CD14-positive monocyte (primary cell): ENCODE measurements at regions not wholly inside any gene's neighbourhood (a gene's known extent, or its start where the extent isn't known, plus 50 kb on each side); places are given as distances from the start of the nearest gene placed in this dataset.

Experiments
- DNase-seq, 3 donors: peaks; one replicate each; pipeline ENCODE4 v3.0.0-alpha.2; 2011 to 2022
- H2AFZ ChIP-seq: 2 replicates; pipeline ENCODE4 v1.6.0; 2012; ENCODE audit warnings: mild to moderate bottlenecking, low read depth, low read length, inconsistent platforms; ENCODE audit not compliant: insufficient read depth, poor library complexity, severe bottlenecking
- H3K27ac ChIP-seq, 2 donors: 1 replicate in 1 of 2; 2 replicates in 1 of 2; pipeline ENCODE4 v1.5.1; 2012 to 2013; ENCODE audit warnings: low read length in 2 of 2, control low read depth in 1 of 2, inconsistent platforms in 1 of 2, low read depth in 1 of 2, mild to moderate bottlenecking in 1 of 2
- H3K27me3 ChIP-seq, 2 donors: one replicate each; pipeline versions ENCODE4 v1.6.0 to v1.6.1; 2011 to 2013; ENCODE audit warnings: low read length in 2 of 2; ENCODE audit not compliant: control insufficient read depth in 2 of 2, insufficient read depth in 2 of 2
- H3K36me3 ChIP-seq, 2 donors: replicated peaks in 1 of 2; 1 replicate in 1 of 2; 2 replicates in 1 of 2; pipeline versions ENCODE4 v1.5.1 to v1.6.1; 2012 to 2013; ENCODE audit warnings: low read length in 2 of 2, control low read depth in 1 of 2, inconsistent platforms in 1 of 2, mild to moderate bottlenecking in 1 of 2; ENCODE audit not compliant: insufficient read depth in 2 of 2, control insufficient read depth in 1 of 2
- H3K4me1 ChIP-seq, 2 donors: 1 replicate in 1 of 2; 2 replicates in 1 of 2; pipeline versions ENCODE4 v1.5.1 to v1.6.1; 2012 to 2013; ENCODE audit warnings: low read length in 2 of 2, control low read depth in 1 of 2, inconsistent platforms in 1 of 2, mild to moderate bottlenecking in 1 of 2, moderate library complexity in 1 of 2; ENCODE audit not compliant: insufficient read depth in 2 of 2, control insufficient read depth in 1 of 2
- H3K4me2 ChIP-seq: replicated peaks from 2 replicates; pipeline ENCODE3; 2012; ENCODE audit warnings: low read length, moderate library complexity, mild to moderate bottlenecking; ENCODE audit not compliant: poor library complexity, severe bottlenecking; ENCODE audit errors: extremely low read depth
- H3K4me3 ChIP-seq, 3 experiments: fragments of 200-600 bp in 1 of 3; sonication (generic) in 1 of 3; replicated peaks in 1 of 3; 1 replicate in 2 of 3; 2 replicates in 1 of 3; pipeline ENCODE4 v1.5.1; 2011 to 2013; ENCODE audit warnings: low read length in 3 of 3, mild to moderate bottlenecking in 3 of 3, control low read depth in 2 of 3, low read depth in 2 of 3, inconsistent platforms in 1 of 3, moderate library complexity in 1 of 3
- H3K79me2 ChIP-seq: 2 replicates; pipeline ENCODE4 v1.6.0; 2012; ENCODE audit warnings: mild to moderate bottlenecking, control low read depth, inconsistent platforms, low read length, moderate library complexity; ENCODE audit not compliant: insufficient read depth
- H3K9ac ChIP-seq: 2 replicates; pipeline ENCODE4 v1.6.0; 2017; ENCODE audit warnings: low read length, mild to moderate bottlenecking; ENCODE audit not compliant: insufficient read depth, poor library complexity, severe bottlenecking
- H3K9me3 ChIP-seq, 2 donors: replicated peaks in 1 of 2; 1 replicate in 1 of 2; 2 replicates in 1 of 2; pipeline versions ENCODE4 v1.5.1 to v1.6.1; 2012 to 2013; ENCODE audit warnings: low read length in 2 of 2, control low read depth in 1 of 2; ENCODE audit not compliant: control insufficient read depth in 1 of 2, insufficient read depth in 1 of 2
- H4K20me1 ChIP-seq: 2 replicates; pipeline ENCODE4 v1.6.0; 2012; ENCODE audit warnings: mild to moderate bottlenecking, low read length, control low read depth, moderate library complexity; ENCODE audit not compliant: insufficient read depth
- H3K27ac Mint-ChIP-seq, 7 donors: one replicate each; pipeline ENCODE4 v1.8.0; 2020; ENCODE audit warnings: mild to moderate bottlenecking in 7 of 7, mixed read lengths in 7 of 7, moderate library complexity in 6 of 7, inconsistent platforms in 2 of 7
- H3K27me3 Mint-ChIP-seq, 3 donors: one replicate each; pipeline ENCODE4 v1.8.0; 2021 to 2022; ENCODE audit warnings: low read depth in 3 of 3, mild to moderate bottlenecking in 3 of 3, mixed read lengths in 3 of 3, moderate library complexity in 3 of 3, inconsistent platforms in 1 of 3
- H3K36me3 Mint-ChIP-seq, 2 donors: one replicate each; pipeline ENCODE4 v1.8.0; 2020; ENCODE audit warnings: mixed read lengths in 2 of 2, inconsistent platforms in 1 of 2, mild to moderate bottlenecking in 1 of 2
- H3K4me1 Mint-ChIP-seq: one replicate; pipeline ENCODE4 v1.8.0; 2020; ENCODE audit warnings: mild to moderate bottlenecking, mixed read lengths
- H3K4me3 Mint-ChIP-seq, 2 donors: one replicate each; pipeline ENCODE4 v1.8.0; 2020; ENCODE audit warnings: mild to moderate bottlenecking in 2 of 2, mixed read lengths in 2 of 2, moderate library complexity in 1 of 2
- H3K9me3 Mint-ChIP-seq, 7 donors: one replicate each; pipeline ENCODE4 v1.8.0; 2020 to 2022; ENCODE audit warnings: mixed read lengths in 7 of 7, mild to moderate bottlenecking in 6 of 7, moderate library complexity in 6 of 7, inconsistent platforms in 2 of 7
- WGBS: methylation state at CpG from one replicate; pipeline ENCODE4 v1.1.5; 2013; ENCODE audit warnings: missing lambda C conversion rate; ENCODE audit not compliant: insufficient coverage; 5-methylcytosine and 5-hydroxymethylcytosine counted together
- intact Hi-C, 2 donors: fragments of 100-400 bp; cut with micrococcal nuclease; formaldehyde crosslinking; loops; one replicate each; pipeline versions ENCODE4 v1.15.0 to v1.15.1; 2023
- TF ChIP-seq, protein P1 (sequence below): fragments of 200-600 bp; IDR thresholded peaks from one replicate; pipeline ENCODE4 v1.8.0; 2022; ENCODE audit warnings: antibody characterized with exemption, mild to moderate bottlenecking

GRCh38 chr2:16067444-16067843 lies 127.1 kb downstream of the MYCN start:
- Histone ChIP-seq H3K4me2 (no peak overlapping the region), H3K9ac (no peak overlapping the region), H2AFZ (no peak overlapping the region), H3K4me1 (no peaks in the 10 kb centered on the region), H3K4me3 (no peak overlapping the region), H3K36me3 (no peaks in the 10 kb centered on the region), H3K27ac (no peak overlapping the region), H4K20me1 (no peaks in the 10 kb centered on the region), H3K9me3 (peaks cover 19 to 20% of the 10 kb centered on the region in 2 donors), H3K27me3 (no peaks in the 10 kb centered on the region), H3K79me2 (no peaks in the 10 kb centered on the region)
- H3K4me3 Mint-ChIP-seq, result no peak overlapping the region
- H3K4me1 Mint-ChIP-seq, result no peaks in the 10 kb centered on the region
- TF ChIP-seq, protein P1, sequence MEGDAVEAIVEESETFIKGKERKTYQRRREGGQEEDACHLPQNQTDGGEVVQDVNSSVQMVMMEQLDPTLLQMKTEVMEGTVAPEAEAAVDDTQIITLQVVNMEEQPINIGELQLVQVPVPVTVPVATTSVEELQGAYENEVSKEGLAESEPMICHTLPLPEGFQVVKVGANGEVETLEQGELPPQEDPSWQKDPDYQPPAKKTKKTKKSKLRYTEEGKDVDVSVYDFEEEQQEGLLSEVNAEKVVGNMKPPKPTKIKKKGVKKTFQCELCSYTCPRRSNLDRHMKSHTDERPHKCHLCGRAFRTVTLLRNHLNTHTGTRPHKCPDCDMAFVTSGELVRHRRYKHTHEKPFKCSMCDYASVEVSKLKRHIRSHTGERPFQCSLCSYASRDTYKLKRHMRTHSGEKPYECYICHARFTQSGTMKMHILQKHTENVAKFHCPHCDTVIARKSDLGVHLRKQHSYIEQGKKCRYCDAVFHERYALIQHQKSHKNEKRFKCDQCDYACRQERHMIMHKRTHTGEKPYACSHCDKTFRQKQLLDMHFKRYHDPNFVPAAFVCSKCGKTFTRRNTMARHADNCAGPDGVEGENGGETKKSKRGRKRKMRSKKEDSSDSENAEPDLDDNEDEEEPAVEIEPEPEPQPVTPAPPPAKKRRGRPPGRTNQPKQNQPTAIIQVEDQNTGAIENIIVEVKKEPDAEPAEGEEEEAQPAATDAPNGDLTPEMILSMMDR, result no peak
- H3K27ac Mint-ChIP-seq, result no peak overlapping the region
- peaks cover 0 to 7% (median 1%) of the 10 kb centered on the region in 3 donors for H3K27me3 Mint-ChIP-seq
- WGBS, result 95% methylated on average over 3 of the region's 5 CpGs
- DNase-seq, result no peak
- no peaks in the 10 kb centered on the region for H3K36me3 Mint-ChIP-seq
- intact Hi-C loops, result no loop called here
- H3K9me3 Mint-ChIP-seq, result peaks cover 10 to 24% (median 19%) of the 10 kb centered on the region in 7 donors

DNA sequence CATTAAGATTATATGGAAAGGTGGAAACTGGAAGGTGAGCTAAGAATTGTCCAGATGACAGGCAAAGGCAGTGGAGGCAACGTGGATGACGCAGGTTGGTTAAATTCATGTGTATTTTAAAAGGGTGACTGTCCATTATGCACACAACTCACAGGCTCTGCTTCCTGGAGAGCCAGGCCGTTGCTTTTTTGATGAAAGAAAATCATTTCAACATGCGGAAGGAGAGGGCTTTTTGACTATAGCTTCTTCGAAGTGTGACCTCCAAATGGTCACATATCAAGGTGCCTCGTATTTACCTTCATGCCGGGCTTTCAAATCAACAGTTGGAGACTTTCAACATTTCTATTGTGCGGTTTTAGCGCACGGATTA lies 126.7 kb downstream of the MYCN start:
- H3K9me3 ChIP-seq, result peaks cover 19 to 22% of the 10 kb centered on the region in 2 donors
- peaks cover 10 to 26% (median 19%) of the 10 kb centered on the region in 7 donors for H3K9me3 Mint-ChIP-seq
- WGBS, result 94% methylated on average over 6 of the region's 10 CpGs
- H3K27me3 ChIP-seq, result no peaks in the 10 kb centered on the region
- H4K20me1 ChIP-seq, result no peaks in the 10 kb centered on the region
- H3K36me3 ChIP-seq, result no peaks in the 10 kb centered on the region
- no peak overlapping the region for H3K4me3 ChIP-seq
- no peak overlapping the region for H2AFZ ChIP-seq
- H3K4me2 ChIP-seq, result no peak overlapping the region
- no peaks in the 10 kb centered on the region for H3K36me3 Mint-ChIP-seq
- intact Hi-C loops, result no loop called here
- TF ChIP-seq, protein P1, result no peak
- H3K79me2 ChIP-seq, result no peaks in the 10 kb centered on the region
- H3K9ac ChIP-seq, result no peak overlapping the region
- H3K27ac ChIP-seq, result no peak overlapping the region
- no peaks in the 10 kb centered on the region for H3K4me1 Mint-ChIP-seq
- no peak for DNase-seq
- H3K27ac Mint-ChIP-seq, result no peak overlapping the region
- peaks cover 0 to 7% (median 1%) of the 10 kb centered on the region in 3 donors for H3K27me3 Mint-ChIP-seq
- H3K4me1 ChIP-seq, result no peaks in the 10 kb centered on the region
- no peak overlapping the region for H3K4me3 Mint-ChIP-seq
